ENCODE measurements at regions not wholly inside any gene's neighbourhood (a gene's known extent, or its start where the extent isn't known, plus 50 kb on each side); places are given as distances from the start of the nearest gene placed in this dataset.

DNA sequence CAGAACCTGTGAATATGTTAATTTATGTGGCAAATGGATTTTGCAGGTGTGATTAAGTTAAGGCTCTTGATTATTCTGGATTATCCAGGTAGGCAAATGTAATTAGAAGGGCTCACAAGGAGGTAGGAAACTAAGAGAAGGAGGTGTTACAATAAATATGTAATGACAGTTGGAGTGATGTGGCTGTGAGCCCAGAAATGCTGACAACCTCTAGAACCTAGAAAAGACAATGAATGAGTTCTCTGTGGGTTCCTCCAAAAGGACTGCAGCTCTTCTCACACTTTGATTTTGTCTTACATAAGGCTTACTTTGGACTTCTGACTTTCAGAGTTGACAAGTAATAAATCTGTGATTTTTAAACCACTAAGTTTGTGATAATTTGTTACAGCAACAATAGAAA lies 406.6 kb upstream of the EPHA7 start:
- no peak for TF ChIP-seq CREB1 (IDR thresholded peaks at IDR 0.05; ENCODE audit: low read depth)
- TF ChIP-seq, protein P1, sequence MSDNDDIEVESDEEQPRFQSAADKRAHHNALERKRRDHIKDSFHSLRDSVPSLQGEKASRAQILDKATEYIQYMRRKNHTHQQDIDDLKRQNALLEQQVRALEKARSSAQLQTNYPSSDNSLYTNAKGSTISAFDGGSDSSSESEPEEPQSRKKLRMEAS (IDR thresholded peaks at IDR 0.05): no peak
- no peak for TF ChIP-seq CEBPB (IDR thresholded peaks at IDR 0.05)
- no peak for TF ChIP-seq RAD21 (IDR thresholded peaks at IDR 0.05; ENCODE audit: low read depth)
- no peak for TF ChIP-seq TAF1 (IDR thresholded peaks at IDR 0.05; ENCODE audit: low read depth)
- TF ChIP-seq, protein P2, sequence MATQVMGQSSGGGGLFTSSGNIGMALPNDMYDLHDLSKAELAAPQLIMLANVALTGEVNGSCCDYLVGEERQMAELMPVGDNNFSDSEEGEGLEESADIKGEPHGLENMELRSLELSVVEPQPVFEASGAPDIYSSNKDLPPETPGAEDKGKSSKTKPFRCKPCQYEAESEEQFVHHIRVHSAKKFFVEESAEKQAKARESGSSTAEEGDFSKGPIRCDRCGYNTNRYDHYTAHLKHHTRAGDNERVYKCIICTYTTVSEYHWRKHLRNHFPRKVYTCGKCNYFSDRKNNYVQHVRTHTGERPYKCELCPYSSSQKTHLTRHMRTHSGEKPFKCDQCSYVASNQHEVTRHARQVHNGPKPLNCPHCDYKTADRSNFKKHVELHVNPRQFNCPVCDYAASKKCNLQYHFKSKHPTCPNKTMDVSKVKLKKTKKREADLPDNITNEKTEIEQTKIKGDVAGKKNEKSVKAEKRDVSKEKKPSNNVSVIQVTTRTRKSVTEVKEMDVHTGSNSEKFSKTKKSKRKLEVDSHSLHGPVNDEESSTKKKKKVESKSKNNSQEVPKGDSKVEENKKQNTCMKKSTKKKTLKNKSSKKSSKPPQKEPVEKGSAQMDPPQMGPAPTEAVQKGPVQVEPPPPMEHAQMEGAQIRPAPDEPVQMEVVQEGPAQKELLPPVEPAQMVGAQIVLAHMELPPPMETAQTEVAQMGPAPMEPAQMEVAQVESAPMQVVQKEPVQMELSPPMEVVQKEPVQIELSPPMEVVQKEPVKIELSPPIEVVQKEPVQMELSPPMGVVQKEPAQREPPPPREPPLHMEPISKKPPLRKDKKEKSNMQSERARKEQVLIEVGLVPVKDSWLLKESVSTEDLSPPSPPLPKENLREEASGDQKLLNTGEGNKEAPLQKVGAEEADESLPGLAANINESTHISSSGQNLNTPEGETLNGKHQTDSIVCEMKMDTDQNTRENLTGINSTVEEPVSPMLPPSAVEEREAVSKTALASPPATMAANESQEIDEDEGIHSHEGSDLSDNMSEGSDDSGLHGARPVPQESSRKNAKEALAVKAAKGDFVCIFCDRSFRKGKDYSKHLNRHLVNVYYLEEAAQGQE (IDR thresholded peaks at IDR 0.05; ENCODE audit: low read depth): no peak
- TF ChIP-seq FOXM1 (IDR thresholded peaks at IDR 0.05; ENCODE audit: borderline replicate concordance, low read depth): no peak
- TF ChIP-seq EP300 (IDR thresholded peaks at IDR 0.05; ENCODE audit: borderline replicate concordance): no peak
- TF ChIP-seq EGR1 (IDR thresholded peaks at IDR 0.05): no peak
- no peak for TF ChIP-seq YY1 (IDR thresholded peaks at IDR 0.05; ENCODE audit: low read depth)
- no peak for TF ChIP-seq TEAD4 (IDR thresholded peaks at IDR 0.05)
- TF ChIP-seq NFIC (IDR thresholded peaks at IDR 0.05): no peak
